ENCODE measurements at regions not wholly inside any gene's neighbourhood (a gene's known extent, or its start where the extent isn't known, plus 50 kb on each side); places are given as distances from the start of the nearest gene placed in this dataset.

GRCh38 chr3:118097226-118097625, 937.4 kb downstream of the IGSF11 start:
- no peaks in the 10 kb centered on the region for H3K27me3 ChIP-seq (ENCODE audit: insufficient read depth, low read length)
- no peaks in the 10 kb centered on the region for H3K4me1 ChIP-seq (ENCODE audit: insufficient read depth, low read length)
- H3K27ac ChIP-seq (ENCODE audit: low read length) = no peak overlapping the region
- no peak overlapping the region for H3K4me3 ChIP-seq (ENCODE audit: low read length)
- H3K9me3 ChIP-seq (ENCODE audit: insufficient read depth, low read depth, low read length) = peaks cover 23% of the 10 kb centered on the region
- no peaks in the 10 kb centered on the region for H3K36me3 ChIP-seq (ENCODE audit: insufficient read depth, low read depth, low read length)
- no peak overlapping the region for H3K9ac ChIP-seq (ENCODE audit: low read depth, low read length)

GRCh38 chr3:118097660-118098059, 937.0 kb downstream of the IGSF11 start:
- Histone ChIP-seq H3K9ac (ENCODE audit: low read depth, low read length) (no peak overlapping the region), H3K27me3 (ENCODE audit: insufficient read depth, low read length) (no peaks in the 10 kb centered on the region), H3K4me3 (ENCODE audit: low read length) (no peak overlapping the region), H3K36me3 (ENCODE audit: insufficient read depth, low read depth, low read length) (no peaks in the 10 kb centered on the region), H3K4me1 (ENCODE audit: insufficient read depth, low read length) (no peaks in the 10 kb centered on the region), H3K27ac (ENCODE audit: low read length) (no peak overlapping the region), H3K9me3 (ENCODE audit: insufficient read depth, low read depth, low read length) (peaks cover 19% of the 10 kb centered on the region)

- H3K4me1 ChIP-seq (ENCODE audit: insufficient read depth, low read length) = no peaks in the 10 kb centered on the region
- no peak overlapping the region for H3K27ac ChIP-seq (ENCODE audit: low read length)
- H3K4me3 ChIP-seq (ENCODE audit: low read length) = no peak overlapping the region
- no peak overlapping the region for H3K9ac ChIP-seq (ENCODE audit: low read depth, low read length)
- H3K36me3 ChIP-seq (ENCODE audit: insufficient read depth, low read depth, low read length) = no peaks in the 10 kb centered on the region
- peaks cover 7% of the 10 kb centered on the region for H3K9me3 ChIP-seq (ENCODE audit: insufficient read depth, low read depth, low read length)
- no peaks in the 10 kb centered on the region for H3K27me3 ChIP-seq (ENCODE audit: insufficient read depth, low read length)
Observed at GRCh38 chr3:118098827-118099226, 935.8 kb downstream of the IGSF11 start.

GRCh38 chr3:118101891-118102290, 932.8 kb downstream of the IGSF11 start:
- Histone ChIP-seq H3K9me3 (ENCODE audit: insufficient read depth, low read depth, low read length) (no peaks in the 10 kb centered on the region), H3K27me3 (ENCODE audit: insufficient read depth, low read length) (no peaks in the 10 kb centered on the region), H3K4me1 (ENCODE audit: insufficient read depth, low read length) (no peaks in the 10 kb centered on the region), H3K4me3 (ENCODE audit: low read length) (no peak overlapping the region), H3K36me3 (ENCODE audit: insufficient read depth, low read depth, low read length) (no peaks in the 10 kb centered on the region), H3K9ac (ENCODE audit: low read depth, low read length) (no peak overlapping the region), H3K27ac (ENCODE audit: low read length) (no peak overlapping the region)

DNA sequence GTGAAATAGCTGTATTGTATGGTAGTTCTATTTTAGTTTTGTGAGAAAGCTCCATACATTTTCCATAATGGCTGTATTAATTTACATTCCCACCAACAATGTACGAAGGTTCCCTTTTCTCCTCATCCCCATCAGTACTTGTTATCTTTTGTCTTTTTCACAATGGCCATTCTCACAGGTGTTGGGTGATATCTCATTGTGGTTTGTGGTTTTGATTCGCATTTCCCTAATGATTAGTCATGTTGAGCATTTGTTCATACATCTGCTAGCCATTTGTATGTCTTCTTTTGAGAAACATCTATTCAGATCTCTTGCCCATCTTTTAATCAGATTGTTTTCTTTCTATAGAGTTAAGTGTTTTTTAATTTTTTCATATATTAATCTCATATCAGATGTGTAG, 931.9 kb downstream of the IGSF11 start:
- Histone ChIP-seq H3K4me1 (ENCODE audit: insufficient read depth, low read length) (no peaks in the 10 kb centered on the region), H3K36me3 (ENCODE audit: insufficient read depth, low read depth, low read length) (no peaks in the 10 kb centered on the region), H3K9ac (ENCODE audit: low read depth, low read length) (no peak overlapping the region), H3K9me3 (ENCODE audit: insufficient read depth, low read depth, low read length) (no peaks in the 10 kb centered on the region), H3K27me3 (ENCODE audit: insufficient read depth, low read length) (no peaks in the 10 kb centered on the region), H3K4me3 (ENCODE audit: low read length) (no peak overlapping the region), H3K27ac (ENCODE audit: low read length) (no peak overlapping the region)

GRCh38 chr3:118108201-118108600, 926.4 kb downstream of the IGSF11 start:
- Histone ChIP-seq H3K27me3 (ENCODE audit: insufficient read depth, low read length) (no peaks in the 10 kb centered on the region), H3K9me3 (ENCODE audit: insufficient read depth, low read depth, low read length) (no peaks in the 10 kb centered on the region), H3K27ac (ENCODE audit: low read length) (no peak overlapping the region), H3K36me3 (ENCODE audit: insufficient read depth, low read depth, low read length) (no peaks in the 10 kb centered on the region), H3K4me3 (ENCODE audit: low read length) (no peak overlapping the region), H3K4me1 (ENCODE audit: insufficient read depth, low read length) (peaks cover 5% of the 10 kb centered on the region; the same call in 1 of the 2 replicates), H3K9ac (ENCODE audit: low read depth, low read length) (no peak overlapping the region)

DNA sequence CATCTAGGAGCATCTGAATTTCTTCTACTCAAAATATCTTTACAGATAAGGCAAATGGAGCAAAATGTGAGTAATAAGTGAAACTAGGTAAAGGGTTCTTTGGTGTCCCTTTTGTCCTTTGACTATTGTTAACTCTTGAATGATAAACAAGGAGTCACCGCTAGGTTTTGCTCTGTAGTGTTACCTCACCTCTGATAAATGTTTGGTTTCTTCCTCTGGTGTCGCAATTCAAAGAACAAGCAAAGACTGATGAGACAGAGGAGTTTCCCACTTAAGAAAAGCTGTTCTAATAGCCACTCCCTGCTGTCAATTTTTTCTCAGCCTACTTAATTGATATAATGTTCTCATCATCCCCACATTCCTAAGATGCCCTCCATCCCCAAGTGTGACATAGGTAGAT, 925.9 kb downstream of the IGSF11 start:
- H3K27me3 ChIP-seq (ENCODE audit: insufficient read depth, low read length) = no peaks in the 10 kb centered on the region

DNA sequence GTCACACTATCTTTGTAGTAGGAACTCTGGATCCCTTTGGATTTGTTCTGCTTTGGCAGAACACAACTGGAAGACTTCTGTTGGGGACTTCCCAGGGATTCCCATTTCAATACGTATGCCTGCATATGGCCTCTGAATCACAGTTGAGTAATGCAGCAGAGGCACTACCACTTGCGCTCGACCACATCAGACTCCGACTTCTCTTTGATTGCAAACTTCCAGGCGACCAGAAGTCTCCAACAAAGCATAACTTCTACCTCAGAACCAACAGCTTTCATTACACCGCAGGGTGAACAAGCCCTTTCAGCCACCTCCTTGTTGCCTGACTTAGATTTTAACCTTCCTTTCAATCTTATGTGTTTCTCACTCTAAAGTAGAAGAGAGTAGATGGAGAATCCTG, 924.4 kb downstream of the IGSF11 start:
- H3K27ac ChIP-seq (ENCODE audit: low read length) = no peak overlapping the region
- H3K4me1 ChIP-seq (ENCODE audit: insufficient read depth, low read length) = peaks cover 5% of the 10 kb centered on the region; the same call in 1 of the 2 replicates
- H3K9ac ChIP-seq (ENCODE audit: low read depth, low read length) = no peak overlapping the region
- no peak overlapping the region for H3K4me3 ChIP-seq (ENCODE audit: low read length)
- no peaks in the 10 kb centered on the region for H3K27me3 ChIP-seq (ENCODE audit: insufficient read depth, low read length)
- H3K9me3 ChIP-seq (ENCODE audit: insufficient read depth, low read depth, low read length) = no peaks in the 10 kb centered on the region
- no peaks in the 10 kb centered on the region for H3K36me3 ChIP-seq (ENCODE audit: insufficient read depth, low read depth, low read length)

More for the DNA sequence above, 925.9 kb downstream of the IGSF11 start:
- H3K9ac ChIP-seq (ENCODE audit: low read depth, low read length) = no peak overlapping the region
- H3K27ac ChIP-seq (ENCODE audit: low read length) = no peak overlapping the region
- H3K4me1 ChIP-seq (ENCODE audit: insufficient read depth, low read length) = peaks cover 5% of the 10 kb centered on the region; the same call in 1 of the 2 replicates
- H3K4me3 ChIP-seq (ENCODE audit: low read length) = no peak overlapping the region
- H3K36me3 ChIP-seq (ENCODE audit: insufficient read depth, low read depth, low read length) = no peaks in the 10 kb centered on the region
- H3K9me3 ChIP-seq (ENCODE audit: insufficient read depth, low read depth, low read length) = no peaks in the 10 kb centered on the region

- Histone ChIP-seq H3K4me3 (ENCODE audit: low read length) (no peak overlapping the region), H3K4me1 (ENCODE audit: insufficient read depth, low read length) (peaks cover 17% of the 10 kb centered on the region; the same call in 1 of the 2 replicates), H3K9ac (ENCODE audit: low read depth, low read length) (no peak overlapping the region; the same call in 1 of the 2 replicates), H3K9me3 (ENCODE audit: insufficient read depth, low read depth, low read length) (no peaks in the 10 kb centered on the region), H3K36me3 (ENCODE audit: insufficient read depth, low read depth, low read length) (no peaks in the 10 kb centered on the region), H3K27ac (ENCODE audit: low read length) (no peak overlapping the region), H3K27me3 (ENCODE audit: insufficient read depth, low read length) (no peaks in the 10 kb centered on the region)
Observed at GRCh38 chr3:118116991-118117390, 917.7 kb downstream of the IGSF11 start.

DNA sequence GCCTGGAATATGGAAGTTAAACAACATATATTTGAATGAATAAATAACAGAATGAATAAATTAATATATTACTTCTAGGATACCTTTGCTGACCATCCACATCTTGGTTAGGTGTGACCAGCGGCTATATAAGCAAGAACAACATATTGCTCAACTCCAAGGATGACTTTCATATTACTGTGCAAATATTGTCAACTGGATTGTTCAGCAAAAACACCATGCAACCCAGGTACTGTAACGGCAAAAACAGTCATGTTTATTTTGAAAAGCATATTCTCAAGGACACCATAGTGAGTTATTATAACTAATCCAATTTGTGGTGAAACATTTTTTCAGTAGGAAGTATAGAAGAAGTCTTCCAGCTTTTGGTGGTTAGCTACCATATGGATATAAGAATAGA, 907.9 kb downstream of the IGSF11 start:
- Histone ChIP-seq H3K9ac (ENCODE audit: low read depth, low read length) (no peak overlapping the region), H3K4me1 (ENCODE audit: insufficient read depth, low read length) (no peaks in the 10 kb centered on the region), H3K4me3 (ENCODE audit: low read length) (no peak overlapping the region), H3K36me3 (ENCODE audit: insufficient read depth, low read depth, low read length) (no peaks in the 10 kb centered on the region), H3K9me3 (ENCODE audit: insufficient read depth, low read depth, low read length) (no peaks in the 10 kb centered on the region), H3K27me3 (ENCODE audit: insufficient read depth, low read length) (no peaks in the 10 kb centered on the region), H3K27ac (ENCODE audit: low read length) (no peak overlapping the region)

DNA sequence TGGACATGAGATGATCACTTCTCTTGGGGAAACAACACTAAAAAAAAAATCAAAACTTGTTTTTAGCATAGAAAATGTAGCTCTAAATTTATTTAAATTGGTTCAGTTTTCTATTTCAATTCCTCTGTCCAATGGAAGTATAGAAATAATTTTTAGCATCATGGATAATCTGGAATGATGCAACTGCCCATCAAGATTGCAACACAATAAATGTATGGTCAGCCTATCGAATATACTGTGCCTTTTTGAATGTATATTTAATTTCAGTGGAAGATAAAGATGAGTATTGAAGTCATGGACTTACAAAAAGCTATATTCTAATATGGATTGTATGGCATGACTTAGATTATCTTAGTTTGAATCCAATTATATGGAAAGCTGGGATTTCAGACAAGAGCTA, 906.7 kb downstream of the IGSF11 start:
- Histone ChIP-seq H3K27me3 (ENCODE audit: insufficient read depth, low read length) (no peaks in the 10 kb centered on the region), H3K9ac (ENCODE audit: low read depth, low read length) (no peak overlapping the region), H3K4me1 (ENCODE audit: insufficient read depth, low read length) (no peaks in the 10 kb centered on the region), H3K36me3 (ENCODE audit: insufficient read depth, low read depth, low read length) (no peaks in the 10 kb centered on the region), H3K4me3 (ENCODE audit: low read length) (no peak overlapping the region), H3K9me3 (ENCODE audit: insufficient read depth, low read depth, low read length) (no peaks in the 10 kb centered on the region), H3K27ac (ENCODE audit: low read length) (no peak overlapping the region)

- Histone ChIP-seq H3K9me3 (ENCODE audit: insufficient read depth, low read depth, low read length) (no peaks in the 10 kb centered on the region), H3K27ac (ENCODE audit: low read length) (no peak overlapping the region), H3K9ac (ENCODE audit: low read depth, low read length) (no peak overlapping the region)
Observed at GRCh38 chr3:118128886-118129285, 905.8 kb downstream of the IGSF11 start.

GRCh38 chr3:118137778-118138177, 896.9 kb downstream of the IGSF11 start:
- no peaks in the 10 kb centered on the region for H3K4me1 ChIP-seq (ENCODE audit: insufficient read depth, low read length)
- H3K9me3 ChIP-seq (ENCODE audit: insufficient read depth, low read depth, low read length) = 0 out of 2 replicates have a peak, but pooled peaks cover 3% of the 10 kb centered on the region
- no peak overlapping the region for H3K27ac ChIP-seq (ENCODE audit: low read length)
- no peak overlapping the region for H3K9ac ChIP-seq (ENCODE audit: low read depth, low read length)
- no peaks in the 10 kb centered on the region for H3K36me3 ChIP-seq (ENCODE audit: insufficient read depth, low read depth, low read length)
- H3K4me3 ChIP-seq (ENCODE audit: low read length) = no peak overlapping the region
- no peaks in the 10 kb centered on the region for H3K27me3 ChIP-seq (ENCODE audit: insufficient read depth, low read length)

More at GRCh38 chr3:118128886-118129285, 905.8 kb downstream of the IGSF11 start:
- Histone ChIP-seq H3K27me3 (ENCODE audit: insufficient read depth, low read length) (no peaks in the 10 kb centered on the region), H3K4me3 (ENCODE audit: low read length) (no peak overlapping the region), H3K4me1 (ENCODE audit: insufficient read depth, low read length) (no peaks in the 10 kb centered on the region), H3K36me3 (ENCODE audit: insufficient read depth, low read depth, low read length) (no peaks in the 10 kb centered on the region)

Data from iPS-20b (cell line).